PC-3 (cell line): ENCODE measurements at regions not wholly inside any gene's neighbourhood (a gene's known extent, or its start where the extent isn't known, plus 50 kb on each side); places are given as distances from the start of the nearest gene placed in this dataset.

ENCODE experiments used
- ATAC-seq: fragments of 200-7000 bp; cut with Tn5 transposase; 2 replicates; pipeline ENCODE4 v1.9.1; 2020; ENCODE audit warnings: mild to moderate bottlenecking, moderate library complexity
- BruUV-seq: library from RNA; stranded (reverse); fragments of 400-500 nt; replicated peaks from 2 replicates; lab custom pipeline; 2021; lab: Mats Ljungman, UMichigan
- CTCF ChIA-PET: fragments of 300-600 bp; sonication (Branson Sonifier 250); formaldehyde crosslinking; loops from one replicate; lab custom pipeline; 2022; ENCODE audit warnings: antibody characterized with exemption; lab: Charles Lee
- POLR2A ChIA-PET: fragments of 300-600 bp; sonication (Branson Sonifier 250); formaldehyde crosslinking; loops from one replicate; lab custom pipeline; 2022; ENCODE audit warnings: antibody characterized with exemption; ENCODE audit not compliant: unreplicated experiment; lab: Charles Lee
- DNase-seq: peaks from one replicate; pipeline ENCODE4 v3.0.0-alpha.2; 2015
- H2AFZ ChIP-seq: fragments of 300-600 bp; sonication (generic); 2 replicates; pipeline ENCODE4 v1.6.0; 2016; ENCODE audit warnings: antibody characterized with exemption, low read length
- H3F3A ChIP-seq: fragments of 300-600 bp; sonication (generic); one replicate; pipeline ENCODE4 v1.6.0; 2017; ENCODE audit warnings: antibody characterized with exemption, low read length, control low read depth, mild to moderate bottlenecking; ENCODE audit not compliant: unreplicated experiment
- H3K27ac ChIP-seq: fragments of 300-600 bp; sonication (generic); 2 replicates; pipeline ENCODE4 v1.5.1; 2016; ENCODE audit warnings: mild to moderate bottlenecking, low read length
- H3K27me3 ChIP-seq: fragments of 300-600 bp; sonication (generic); 2 replicates; pipeline ENCODE4 v1.6.1; 2016; ENCODE audit warnings: low read length, mixed read lengths
- H3K36me3 ChIP-seq: fragments of 300-600 bp; sonication (generic); 2 replicates; pipeline ENCODE4 v1.6.1; 2016; ENCODE audit warnings: low read depth, mixed run types, low read length, mixed read lengths
- H3K4me1 ChIP-seq: fragments of 300-600 bp; sonication (generic); 2 replicates; pipeline ENCODE4 v1.5.1; 2016; ENCODE audit warnings: low read length; ENCODE audit not compliant: insufficient read depth
- H3K4me2 ChIP-seq: fragments of 300-600 bp; sonication (generic); 2 replicates; pipeline ENCODE4 v1.6.0; 2016; ENCODE audit warnings: low read length
- H3K4me3 ChIP-seq: fragments of 300-600 bp; sonication (generic); 2 replicates; pipeline ENCODE4 v1.5.1; 2016; ENCODE audit warnings: mild to moderate bottlenecking, low read length, mixed read lengths
- H3K79me2 ChIP-seq: fragments of 300-600 bp; sonication (generic); 2 replicates; pipeline ENCODE4 v1.6.1; 2017; ENCODE audit warnings: low read length, mixed read lengths
- H3K9ac ChIP-seq: fragments of 300-600 bp; sonication (generic); 2 replicates; pipeline ENCODE4 v1.6.0; 2016; ENCODE audit warnings: mild to moderate bottlenecking, low read length
- H3K9me2 ChIP-seq: fragments of 300-600 bp; sonication (generic); replicated peaks from 2 replicates; pipeline ENCODE4 v1.6.1; 2016; ENCODE audit warnings: mixed run types, low read length, mixed read lengths
- H3K9me3 ChIP-seq: fragments of 300-600 bp; sonication (generic); 2 replicates; pipeline ENCODE4 v1.6.1; 2016; ENCODE audit warnings: low read length, mixed read lengths
- H4K20me1 ChIP-seq: fragments of 300-600 bp; sonication (generic); 2 replicates; pipeline ENCODE4 v1.6.1; 2016; ENCODE audit warnings: low read length, mixed read lengths
- EZH2 ChIP-seq: fragments of 300-600 bp; sonication (generic); IDR thresholded peaks from one replicate; pipeline ENCODE4 v1.6.1; 2017; ENCODE audit warnings: antibody characterized with exemption, mild to moderate bottlenecking, low read length; ENCODE audit not compliant: unreplicated experiment
- EZH2phosphoT487 ChIP-seq: fragments of 300-600 bp; sonication (generic); IDR thresholded peaks from 2 replicates; pipeline ENCODE4 v1.6.1; 2018; ENCODE audit warnings: mild to moderate bottlenecking, antibody characterized with exemption, low read length, borderline replicate concordance
- intact Hi-C: fragments of 100-400 bp; cut with micrococcal nuclease; formaldehyde crosslinking; loops from 2 replicates; pipeline ENCODE4 v1.9.0; 2023
- TF ChIP-seq, protein P1 (sequence below): fragments of 300-600 bp; sonication (generic); conservative IDR thresholded peaks from 2 replicates; pipeline ENCODE4 v1.5.1; 2017; ENCODE audit warnings: antibody characterized with exemption, low read depth, mild to moderate bottlenecking, low read length

DNA sequence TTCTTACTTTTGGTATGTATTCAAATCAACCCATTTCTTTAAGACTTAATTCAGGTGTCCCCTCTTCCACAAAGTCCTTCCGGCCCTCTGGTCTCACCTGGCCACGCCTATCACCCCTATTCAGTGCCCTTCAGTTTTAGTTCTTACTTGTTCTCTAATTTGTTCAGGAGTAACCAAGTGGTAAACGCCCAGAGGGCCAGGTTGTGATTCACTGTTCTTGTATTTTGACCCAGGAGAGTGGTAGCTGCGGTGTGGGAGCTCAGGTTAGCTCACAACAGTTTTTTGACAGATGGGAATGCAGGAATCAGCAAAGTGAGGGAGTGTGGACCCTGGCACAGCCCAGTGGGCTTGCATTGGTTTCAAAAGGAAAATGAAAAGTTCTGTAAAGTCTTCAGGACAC lies 81.7 kb upstream of the RIPOR2 start:
- BruUV-seq, result no TSS peak
- peak; percentile 69 for ATAC-seq
- Histone ChIP-seq H4K20me1 (no peaks in the 10 kb centered on the region), H3K9me3 (no peaks in the 10 kb centered on the region), H3K36me3 (no peaks in the 10 kb centered on the region), H3K9ac (no peak overlapping the region), H3K9me2 (no peaks in the 10 kb centered on the region), H3K4me3 (no peak overlapping the region), H3K27me3 (no peaks in the 10 kb centered on the region), H3K4me2 (peak overlapping the region; percentile 55), H3K79me2 (no peaks in the 10 kb centered on the region), H2AFZ (no peak overlapping the region), H3K27ac (no peak overlapping the region; the same call in 1 of the 2 replicates), H3K4me1 (peaks cover 19% of the 10 kb centered on the region), H3F3A (no peaks in the 10 kb centered on the region)
- ChIA-PET POLR2A (no interaction called here), CTCF (interaction anchor here (0.6 to 1.5 kb wide), 8 partner anchors 11 to 432 kb away, joined by 3 to 11 read pairs (median 4); no protein-coding TSS in a partner anchor)
- peak; percentile 79 for DNase-seq
- TF ChIP-seq, protein P1, sequence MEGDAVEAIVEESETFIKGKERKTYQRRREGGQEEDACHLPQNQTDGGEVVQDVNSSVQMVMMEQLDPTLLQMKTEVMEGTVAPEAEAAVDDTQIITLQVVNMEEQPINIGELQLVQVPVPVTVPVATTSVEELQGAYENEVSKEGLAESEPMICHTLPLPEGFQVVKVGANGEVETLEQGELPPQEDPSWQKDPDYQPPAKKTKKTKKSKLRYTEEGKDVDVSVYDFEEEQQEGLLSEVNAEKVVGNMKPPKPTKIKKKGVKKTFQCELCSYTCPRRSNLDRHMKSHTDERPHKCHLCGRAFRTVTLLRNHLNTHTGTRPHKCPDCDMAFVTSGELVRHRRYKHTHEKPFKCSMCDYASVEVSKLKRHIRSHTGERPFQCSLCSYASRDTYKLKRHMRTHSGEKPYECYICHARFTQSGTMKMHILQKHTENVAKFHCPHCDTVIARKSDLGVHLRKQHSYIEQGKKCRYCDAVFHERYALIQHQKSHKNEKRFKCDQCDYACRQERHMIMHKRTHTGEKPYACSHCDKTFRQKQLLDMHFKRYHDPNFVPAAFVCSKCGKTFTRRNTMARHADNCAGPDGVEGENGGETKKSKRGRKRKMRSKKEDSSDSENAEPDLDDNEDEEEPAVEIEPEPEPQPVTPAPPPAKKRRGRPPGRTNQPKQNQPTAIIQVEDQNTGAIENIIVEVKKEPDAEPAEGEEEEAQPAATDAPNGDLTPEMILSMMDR, result no peak
- intact Hi-C loops, result no loop called here

DNA sequence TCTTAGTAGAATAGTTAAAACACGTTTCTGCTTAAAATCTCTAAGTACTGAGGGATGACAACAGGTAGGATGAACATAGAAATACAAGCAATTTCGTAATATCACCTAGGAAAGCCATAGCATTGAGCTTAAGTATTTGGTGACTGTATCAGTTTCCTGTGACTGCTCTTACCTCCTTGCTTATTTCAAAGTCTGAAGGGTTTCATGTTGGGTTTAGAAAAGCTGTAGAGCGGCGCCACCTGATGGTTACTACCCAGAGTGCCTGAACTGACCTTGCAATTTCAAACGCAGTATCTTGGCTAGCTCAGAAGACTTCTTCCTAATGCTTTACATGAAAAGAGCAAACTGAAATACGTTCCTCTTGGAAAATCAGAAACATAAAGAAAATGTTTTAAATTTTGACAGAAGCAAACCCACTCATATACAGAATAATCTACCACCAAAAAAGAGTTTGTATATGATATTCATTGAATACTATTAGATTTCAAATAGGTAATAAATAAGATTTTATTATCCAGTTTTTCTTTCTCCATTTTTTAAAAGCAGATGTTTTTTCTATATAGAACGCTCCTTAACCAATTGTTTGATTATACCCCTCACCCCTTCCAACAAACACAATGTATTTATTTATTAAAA lies 82.3 kb upstream of the RIPOR2 start:
- Histone ChIP-seq H3K9me2 (no peaks in the 10 kb centered on the region), H3K9me3 (no peaks in the 10 kb centered on the region), H3K27me3 (no peaks in the 10 kb centered on the region), H3K79me2 (no peaks in the 10 kb centered on the region), H3K36me3 (no peaks in the 10 kb centered on the region), H4K20me1 (no peaks in the 10 kb centered on the region), H3K4me2 (peak overlapping the region; percentile 55), H3K4me3 (no peak overlapping the region), H3F3A (no peaks in the 10 kb centered on the region), H3K4me1 (peaks cover 13% of the 10 kb centered on the region), H3K27ac (no peak overlapping the region; the same call in 1 of the 2 replicates), H2AFZ (no peak overlapping the region), H3K9ac (no peak overlapping the region)
- peak; percentile 79 for DNase-seq
- TF ChIP-seq EZH2phosphoT487, result no peak
- TF ChIP-seq, protein P1, result peak; percentile 91
- intact Hi-C loops, result no loop called here
- ChIA-PET POLR2A (interaction anchor here (0.6 kb wide), 1 partner anchor 134 kb away, joined by 3 read pairs; no protein-coding TSS in a partner anchor), CTCF (interaction anchor here (0.6 to 1.5 kb wide), 8 partner anchors 12 to 433 kb away, joined by 3 to 11 read pairs (median 4); no protein-coding TSS in a partner anchor)
- peak; percentile 73 for ATAC-seq
- BruUV-seq, result no TSS peak

DNA sequence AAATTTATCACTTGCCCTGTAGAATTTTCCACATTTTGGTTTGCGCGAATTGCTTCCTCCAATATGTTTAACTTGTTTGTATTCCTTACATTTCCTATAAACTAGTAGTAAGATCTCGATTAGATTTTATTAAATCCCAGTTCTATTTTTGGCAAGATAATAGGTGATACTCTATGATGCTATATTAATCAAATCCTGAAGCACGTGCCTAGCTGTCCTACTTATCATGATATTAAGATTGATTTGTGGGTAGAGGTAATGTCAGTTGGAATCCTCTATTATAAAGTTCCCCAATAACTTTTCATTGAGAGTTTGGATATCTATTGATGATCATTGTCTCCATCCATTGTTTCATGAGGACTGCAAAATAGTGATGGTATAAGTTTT lies 82.8 kb upstream of the RIPOR2 start:
- DNase-seq, result no peak
- Histone ChIP-seq H3K4me2 (no peak overlapping the region), H3K9ac (no peak overlapping the region), H3K4me3 (no peak overlapping the region), H3K79me2 (no peaks in the 10 kb centered on the region), H3K36me3 (no peaks in the 10 kb centered on the region), H4K20me1 (no peaks in the 10 kb centered on the region), H3K27ac (no peak overlapping the region), H2AFZ (no peak overlapping the region), H3F3A (no peaks in the 10 kb centered on the region), H3K4me1 (peaks cover 11% of the 10 kb centered on the region), H3K9me2 (no peaks in the 10 kb centered on the region), H3K27me3 (no peaks in the 10 kb centered on the region), H3K9me3 (no peaks in the 10 kb centered on the region)
- ChIA-PET CTCF (interaction anchor here (1.0 to 1.5 kb wide), 2 partner anchors 52 to 162 kb away, joined by 4 to 11 read pairs; no protein-coding TSS in a partner anchor), POLR2A (no interaction called here)
- no peak for ATAC-seq
- intact Hi-C loops, result no loop called here
- TF ChIP-seq, protein P1, result no peak
- TF ChIP-seq EZH2, result no peak
- no peak for TF ChIP-seq EZH2phosphoT487
- no TSS peak for BruUV-seq
